ENCODE measurements at regions not wholly inside any gene's neighbourhood (a gene's known extent, or its start where the extent isn't known, plus 50 kb on each side); places are given as distances from the start of the nearest gene placed in this dataset.

DNA sequence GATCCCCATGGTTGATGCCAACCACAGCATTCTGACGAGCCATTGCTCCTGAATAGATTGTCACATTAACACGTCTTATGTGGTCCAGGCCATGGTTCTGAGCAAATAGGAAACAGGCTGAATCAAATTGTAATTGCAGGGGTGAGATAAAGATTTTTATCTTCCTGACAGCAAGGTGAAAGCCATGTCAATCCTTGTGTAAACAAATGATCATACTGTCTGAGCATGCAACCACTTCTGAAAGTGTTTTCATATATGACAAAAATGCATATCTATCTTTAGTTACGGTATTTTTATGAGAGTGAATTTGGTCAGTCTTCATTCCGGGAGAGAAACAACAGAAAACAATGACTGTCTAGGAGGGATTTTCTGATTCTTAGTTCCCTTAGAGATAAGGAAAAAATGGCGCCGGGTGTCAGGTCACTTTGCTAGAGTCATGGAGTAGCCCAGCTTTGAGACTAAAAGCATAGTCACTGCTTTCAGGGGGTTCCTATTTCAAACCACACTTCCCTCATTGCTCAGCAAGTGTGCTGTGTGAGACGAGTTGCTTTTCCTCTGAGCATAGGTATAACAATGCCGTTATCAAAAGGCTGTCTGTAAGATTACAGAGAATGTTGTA is 958.9 kb downstream of the DCDC2C start:
- no peaks in the 10 kb centered on the region for H3K4me1 ChIP-seq (ENCODE audit: control insufficient read depth in 1 of 2, insufficient read depth in 2 of 2, low read length in 2 of 2)
- intact Hi-C loops (cut with micrococcal nuclease): no loop called here
- no peaks in the 10 kb centered on the region for H4K20me1 ChIP-seq (ENCODE audit: insufficient read depth)
- TF ChIP-seq FOSL1 (IDR thresholded peaks at IDR 0.05; ENCODE audit: low read depth) (no peak), TCF7L2 (IDR thresholded peaks at IDR 0.05; ENCODE audit: borderline replicate concordance, extremely low read depth, insufficient read depth, insufficient read length) (no peak), YY1 (IDR thresholded peaks at IDR 0.05; ENCODE audit: extremely low read depth, insufficient replicate concordance, low read depth, low read length) (no peak), ELF1 (IDR thresholded peaks at IDR 0.05; ENCODE audit: borderline replicate concordance, low read depth) (no peak), JUND (IDR thresholded peaks at IDR 0.05) (no peak), CEBPB (IDR thresholded peaks at IDR 0.05; ENCODE audit: low read depth) (no peak), POLR2A (IDR thresholded peaks at IDR 0.05; ENCODE audit: borderline replicate concordance, extremely low read depth, insufficient read depth, insufficient read length) (no peak), SRF (IDR thresholded peaks at IDR 0.05; ENCODE audit: low read depth) (no peak), SIN3A (IDR thresholded peaks at IDR 0.05; ENCODE audit: low read depth) (no peak), POLR2AphosphoS5 (IDR thresholded peaks at IDR 0.05; ENCODE audit: low read depth, low read length) (no peak), ZNF274 (IDR thresholded peaks at IDR 0.05; ENCODE audit: low read depth, low read length) (no peak), EZH2 (IDR thresholded peaks at IDR 0.05) (no peak), EGR1 (IDR thresholded peaks at IDR 0.05; ENCODE audit: low read depth) (no peak), CBX3 (IDR thresholded peaks at IDR 0.05; ENCODE audit: low read depth) (no peak), EZH2phosphoT487 (IDR thresholded peaks at IDR 0.05; ENCODE audit: borderline replicate concordance) (no peak)
- TF ChIP-seq, protein P1, sequence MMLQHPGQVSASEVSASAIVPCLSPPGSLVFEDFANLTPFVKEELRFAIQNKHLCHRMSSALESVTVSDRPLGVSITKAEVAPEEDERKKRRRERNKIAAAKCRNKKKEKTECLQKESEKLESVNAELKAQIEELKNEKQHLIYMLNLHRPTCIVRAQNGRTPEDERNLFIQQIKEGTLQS (IDR thresholded peaks at IDR 0.05): no peak
- TF ChIP-seq, protein P2, sequence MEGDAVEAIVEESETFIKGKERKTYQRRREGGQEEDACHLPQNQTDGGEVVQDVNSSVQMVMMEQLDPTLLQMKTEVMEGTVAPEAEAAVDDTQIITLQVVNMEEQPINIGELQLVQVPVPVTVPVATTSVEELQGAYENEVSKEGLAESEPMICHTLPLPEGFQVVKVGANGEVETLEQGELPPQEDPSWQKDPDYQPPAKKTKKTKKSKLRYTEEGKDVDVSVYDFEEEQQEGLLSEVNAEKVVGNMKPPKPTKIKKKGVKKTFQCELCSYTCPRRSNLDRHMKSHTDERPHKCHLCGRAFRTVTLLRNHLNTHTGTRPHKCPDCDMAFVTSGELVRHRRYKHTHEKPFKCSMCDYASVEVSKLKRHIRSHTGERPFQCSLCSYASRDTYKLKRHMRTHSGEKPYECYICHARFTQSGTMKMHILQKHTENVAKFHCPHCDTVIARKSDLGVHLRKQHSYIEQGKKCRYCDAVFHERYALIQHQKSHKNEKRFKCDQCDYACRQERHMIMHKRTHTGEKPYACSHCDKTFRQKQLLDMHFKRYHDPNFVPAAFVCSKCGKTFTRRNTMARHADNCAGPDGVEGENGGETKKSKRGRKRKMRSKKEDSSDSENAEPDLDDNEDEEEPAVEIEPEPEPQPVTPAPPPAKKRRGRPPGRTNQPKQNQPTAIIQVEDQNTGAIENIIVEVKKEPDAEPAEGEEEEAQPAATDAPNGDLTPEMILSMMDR (IDR thresholded peaks at IDR 0.05 in 2 of 3, conservative IDR thresholded peaks at IDR 0.05 in 1 of 3; ENCODE audit: borderline replicate concordance in 1 of 3, insufficient read depth in 1 of 3, low read depth in 2 of 3, low read length in 2 of 3): no peak
- TF ChIP-seq, protein P3, sequence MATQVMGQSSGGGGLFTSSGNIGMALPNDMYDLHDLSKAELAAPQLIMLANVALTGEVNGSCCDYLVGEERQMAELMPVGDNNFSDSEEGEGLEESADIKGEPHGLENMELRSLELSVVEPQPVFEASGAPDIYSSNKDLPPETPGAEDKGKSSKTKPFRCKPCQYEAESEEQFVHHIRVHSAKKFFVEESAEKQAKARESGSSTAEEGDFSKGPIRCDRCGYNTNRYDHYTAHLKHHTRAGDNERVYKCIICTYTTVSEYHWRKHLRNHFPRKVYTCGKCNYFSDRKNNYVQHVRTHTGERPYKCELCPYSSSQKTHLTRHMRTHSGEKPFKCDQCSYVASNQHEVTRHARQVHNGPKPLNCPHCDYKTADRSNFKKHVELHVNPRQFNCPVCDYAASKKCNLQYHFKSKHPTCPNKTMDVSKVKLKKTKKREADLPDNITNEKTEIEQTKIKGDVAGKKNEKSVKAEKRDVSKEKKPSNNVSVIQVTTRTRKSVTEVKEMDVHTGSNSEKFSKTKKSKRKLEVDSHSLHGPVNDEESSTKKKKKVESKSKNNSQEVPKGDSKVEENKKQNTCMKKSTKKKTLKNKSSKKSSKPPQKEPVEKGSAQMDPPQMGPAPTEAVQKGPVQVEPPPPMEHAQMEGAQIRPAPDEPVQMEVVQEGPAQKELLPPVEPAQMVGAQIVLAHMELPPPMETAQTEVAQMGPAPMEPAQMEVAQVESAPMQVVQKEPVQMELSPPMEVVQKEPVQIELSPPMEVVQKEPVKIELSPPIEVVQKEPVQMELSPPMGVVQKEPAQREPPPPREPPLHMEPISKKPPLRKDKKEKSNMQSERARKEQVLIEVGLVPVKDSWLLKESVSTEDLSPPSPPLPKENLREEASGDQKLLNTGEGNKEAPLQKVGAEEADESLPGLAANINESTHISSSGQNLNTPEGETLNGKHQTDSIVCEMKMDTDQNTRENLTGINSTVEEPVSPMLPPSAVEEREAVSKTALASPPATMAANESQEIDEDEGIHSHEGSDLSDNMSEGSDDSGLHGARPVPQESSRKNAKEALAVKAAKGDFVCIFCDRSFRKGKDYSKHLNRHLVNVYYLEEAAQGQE (IDR thresholded peaks at IDR 0.05; ENCODE audit: low read depth): no peak
- TF ChIP-seq, protein P4, sequence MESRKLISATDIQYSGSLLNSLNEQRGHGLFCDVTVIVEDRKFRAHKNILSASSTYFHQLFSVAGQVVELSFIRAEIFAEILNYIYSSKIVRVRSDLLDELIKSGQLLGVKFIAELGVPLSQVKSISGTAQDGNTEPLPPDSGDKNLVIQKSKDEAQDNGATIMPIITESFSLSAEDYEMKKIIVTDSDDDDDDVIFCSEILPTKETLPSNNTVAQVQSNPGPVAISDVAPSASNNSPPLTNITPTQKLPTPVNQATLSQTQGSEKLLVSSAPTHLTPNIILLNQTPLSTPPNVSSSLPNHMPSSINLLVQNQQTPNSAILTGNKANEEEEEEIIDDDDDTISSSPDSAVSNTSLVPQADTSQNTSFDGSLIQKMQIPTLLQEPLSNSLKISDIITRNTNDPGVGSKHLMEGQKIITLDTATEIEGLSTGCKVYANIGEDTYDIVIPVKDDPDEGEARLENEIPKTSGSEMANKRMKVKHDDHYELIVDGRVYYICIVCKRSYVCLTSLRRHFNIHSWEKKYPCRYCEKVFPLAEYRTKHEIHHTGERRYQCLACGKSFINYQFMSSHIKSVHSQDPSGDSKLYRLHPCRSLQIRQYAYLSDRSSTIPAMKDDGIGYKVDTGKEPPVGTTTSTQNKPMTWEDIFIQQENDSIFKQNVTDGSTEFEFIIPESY (IDR thresholded peaks at IDR 0.05; ENCODE audit: extremely low read depth, insufficient replicate concordance, low read length): no peak
- no TSS peak for BruUV-seq (replicated peaks)
- H2AFZ ChIP-seq (ENCODE audit: low read depth, low read length, poor library complexity, severe bottlenecking): no peak overlapping the region
- ATAC-seq (no peak), DNase-seq (ENCODE audit: low read depth, low spot score) (no peak)
- H3K27ac ChIP-seq (ENCODE audit: low read depth, low read length): no peak overlapping the region
- H3K9me3 ChIP-seq (ENCODE audit: control insufficient read depth in 1 of 2, insufficient read depth in 1 of 2, low read depth in 1 of 2, low read length in 2 of 2): peaks cover 3 to 20% of the 10 kb centered on the region in 2 experiments; a peak in 2 of 4 replicates
- CTCF ChIA-PET: no interaction called here
- no peaks in the 10 kb centered on the region for H3K9me2 ChIP-seq (ENCODE audit: insufficient read depth)
- RAD21 ChIA-PET (ENCODE audit: low non-redundant PET in 1 of 2, low total read pairs in 2 of 2, uncharacterized antibody in 2 of 2, unreplicated experiment in 2 of 2): no interaction called here
- H3K9ac ChIP-seq (ENCODE audit: low read length): no peak overlapping the region
- POLR2A ChIA-PET: no interaction called here
- H3K4me2 ChIP-seq (ENCODE audit: low read length): no peak overlapping the region
- H3K27me3 ChIP-seq (ENCODE audit: insufficient read depth, low read length): no peaks in the 10 kb centered on the region
- no peaks in the 10 kb centered on the region for H3K36me3 ChIP-seq (ENCODE audit: control insufficient read depth in 1 of 2, insufficient read depth in 2 of 2, low read length in 2 of 2)
- no peaks in the 10 kb centered on the region for H3K79me2 ChIP-seq (ENCODE audit: insufficient read depth, low read length)
- H3K4me3 ChIP-seq (replicated peaks in 1 of 2; ENCODE audit: low read depth in 1 of 2, low read length in 2 of 2): no peak overlapping the region
